Amygdala (tissue), 56 donors: ENCODE measurements at regions not wholly inside any gene's neighbourhood (a gene's known extent, or its start where the extent isn't known, plus 50 kb on each side); places are given as distances from the start of the nearest gene placed in this dataset.
"Not testable (repeated sequence)": the region's sequence is repeated elsewhere in the genome, so short reads cannot be mapped to it uniquely, and the experiment has no call there.

ENCODE experiments used
- DNase-seq, 56 donors: peaks; one replicate each; lab custom pipeline; 2025; lab: John Stamatoyannopoulos, UW

GRCh38 chr2:145524836-145525235, 1004.9 kb upstream of the ZEB2 start:
- no peak for DNase-seq

GRCh38 chr2:145524303-145524702, 1004.4 kb upstream of the ZEB2 start:
- no peak for DNase-seq

GRCh38 chr2:145519254-145519653, 999.3 kb upstream of the ZEB2 start:
- DNase-seq: not testable (repeated sequence)

GRCh38 chr2:145511946-145512345, 992.0 kb upstream of the ZEB2 start:
- DNase-seq: no peak

- no peak for DNase-seq
Observed at GRCh38 chr2:145503511-145503910, 983.6 kb upstream of the ZEB2 start.

GRCh38 chr2:145501920-145502319, 982.0 kb upstream of the ZEB2 start:
- no peak for DNase-seq

- DNase-seq: no peak
Observed at GRCh38 chr2:145495590-145495989, 975.7 kb upstream of the ZEB2 start.

GRCh38 chr2:145494441-145494840, 974.5 kb upstream of the ZEB2 start:
- no peak for DNase-seq

- no peak for DNase-seq
Observed at GRCh38 chr2:145488571-145488970, 968.7 kb upstream of the ZEB2 start.

- DNase-seq: no peak
Observed at GRCh38 chr2:145484448-145485097, 964.7 kb upstream of the ZEB2 start.

- no peak for DNase-seq
Observed at GRCh38 chr2:145483854-145484253, 963.9 kb upstream of the ZEB2 start.

- DNase-seq: no peak
Observed at GRCh38 chr2:145481334-145481922, 961.5 kb upstream of the ZEB2 start.

- no peak for DNase-seq
Observed at GRCh38 chr2:145464866-145465265, 944.9 kb upstream of the ZEB2 start.

GRCh38 chr2:145460112-145460511, 940.2 kb upstream of the ZEB2 start:
- peak in 1 of 56 donors; percentile 4 for DNase-seq

- peak in 5 of 56 donors; percentile 0 to 5 (median 1) for DNase-seq
Observed at GRCh38 chr2:145431181-145431951, 911.4 kb upstream of the ZEB2 start.

- no peak for DNase-seq
Observed at GRCh38 chr2:145423809-145424208, 903.9 kb upstream of the ZEB2 start.

- DNase-seq: no peak
Observed at GRCh38 chr2:145422576-145422975, 902.7 kb upstream of the ZEB2 start.

- no peak for DNase-seq
Observed at GRCh38 chr2:145421841-145422240, 901.9 kb upstream of the ZEB2 start.

GRCh38 chr2:145416640-145417039, 896.7 kb upstream of the ZEB2 start:
- DNase-seq: no peak

GRCh38 chr2:145415151-145415550, 895.2 kb upstream of the ZEB2 start:
- DNase-seq: no peak

GRCh38 chr2:145413261-145414030, 893.5 kb upstream of the ZEB2 start:
- no peak for DNase-seq
